MM.1S (cell line): ENCODE measurements at regions not wholly inside any gene's neighbourhood (a gene's known extent, or its start where the extent isn't known, plus 50 kb on each side); places are given as distances from the start of the nearest gene placed in this dataset.

Experiments
- DNase-seq: peaks from one replicate; pipeline ENCODE4 v3.0.0-alpha.2; 2015
- H2AFZ ChIP-seq: fragments of 300-600 bp; sonication (generic); 2 replicates; pipeline ENCODE4 v1.6.0; 2016; ENCODE audit warnings: antibody characterized with exemption, low read length
- H3F3A ChIP-seq: fragments of 300-600 bp; sonication (generic); 2 replicates; pipeline ENCODE4 v1.6.1; 2016; ENCODE audit warnings: mild to moderate bottlenecking, antibody characterized with exemption, low read length, moderate library complexity, mixed read lengths; ENCODE audit not compliant: insufficient read depth
- H3K27ac ChIP-seq: fragments of 300-600 bp; sonication (generic); 2 replicates; pipeline ENCODE4 v1.5.1; 2016; ENCODE audit warnings: mild to moderate bottlenecking, low read length
- H3K27me3 ChIP-seq: fragments of 300-600 bp; sonication (generic); replicated peaks from 2 replicates; pipeline ENCODE4 v1.6.0; 2016; ENCODE audit warnings: low read length; ENCODE audit not compliant: insufficient read depth
- H3K36me3 ChIP-seq: fragments of 300-600 bp; sonication (generic); replicated peaks from 2 replicates; pipeline ENCODE4 v1.6.1; 2016; ENCODE audit warnings: mild to moderate bottlenecking, low read length, mixed read lengths; ENCODE audit not compliant: insufficient read depth
- H3K4me1 ChIP-seq: fragments of 300-600 bp; sonication (generic); 2 replicates; pipeline ENCODE4 v1.6.1; 2016; ENCODE audit warnings: low read length, mixed read lengths
- H3K4me2 ChIP-seq: fragments of 300-600 bp; sonication (generic); 2 replicates; pipeline ENCODE4 v1.6.0; 2016; ENCODE audit warnings: low read depth, low read length
- H3K4me3 ChIP-seq: fragments of 300-600 bp; sonication (generic); 2 replicates; pipeline ENCODE4 v1.5.1; 2016; ENCODE audit warnings: low read length, mixed read lengths
- H3K79me2 ChIP-seq: fragments of 300-600 bp; sonication (generic); 2 replicates; pipeline ENCODE4 v1.6.1; 2016; ENCODE audit warnings: mixed run types, low read length, mixed read lengths
- H3K9ac ChIP-seq: fragments of 300-600 bp; sonication (generic); 2 replicates; pipeline ENCODE4 v1.6.1; 2016; ENCODE audit warnings: low read length, mixed read lengths
- H3K9me2 ChIP-seq: fragments of 300-600 bp; sonication (generic); replicated peaks from 2 replicates; pipeline ENCODE4 v1.6.1; 2016; ENCODE audit warnings: mild to moderate bottlenecking, low read length, mixed read lengths; ENCODE audit not compliant: insufficient read depth
- H3K9me3 ChIP-seq: fragments of 300-600 bp; sonication (generic); replicated peaks from 2 replicates; pipeline ENCODE4 v1.6.1; 2016; ENCODE audit warnings: mild to moderate bottlenecking, low read length, mixed read lengths; ENCODE audit not compliant: insufficient read depth
- H4K20me1 ChIP-seq: fragments of 300-600 bp; sonication (generic); 2 replicates; pipeline ENCODE4 v1.6.1; 2016; ENCODE audit warnings: mild to moderate bottlenecking, low read length, moderate library complexity, mixed read lengths; ENCODE audit not compliant: insufficient read depth
- EZH2 ChIP-seq: fragments of 300-600 bp; sonication (generic); optimal IDR thresholded peaks from 2 replicates; pipeline ENCODE3; 2017; ENCODE audit warnings: low read depth, mild to moderate bottlenecking, antibody characterized with exemption, low read length, mixed read lengths
- EZH2phosphoT487 ChIP-seq: fragments of 300-600 bp; sonication (generic); IDR thresholded peaks from 2 replicates; pipeline ENCODE4 v1.6.1; 2018; ENCODE audit warnings: antibody characterized with exemption, low read length
- TF ChIP-seq, protein P1 (sequence below): fragments of 300-600 bp; sonication (generic); IDR thresholded peaks from 2 replicates; pipeline ENCODE4 v1.5.1; 2016; ENCODE audit warnings: antibody characterized with exemption, low read length, mixed read lengths

- no peaks in the 10 kb centered on the region for H3K36me3 ChIP-seq
- no peak overlapping the region for H3K4me3 ChIP-seq
Measured at GRCh38 chr16:82470620-82471152, 156.1 kb upstream of the CDH13 start.

GRCh38 chr16:82470016-82470415, 156.8 kb upstream of the CDH13 start:
- TF ChIP-seq, protein P1, sequence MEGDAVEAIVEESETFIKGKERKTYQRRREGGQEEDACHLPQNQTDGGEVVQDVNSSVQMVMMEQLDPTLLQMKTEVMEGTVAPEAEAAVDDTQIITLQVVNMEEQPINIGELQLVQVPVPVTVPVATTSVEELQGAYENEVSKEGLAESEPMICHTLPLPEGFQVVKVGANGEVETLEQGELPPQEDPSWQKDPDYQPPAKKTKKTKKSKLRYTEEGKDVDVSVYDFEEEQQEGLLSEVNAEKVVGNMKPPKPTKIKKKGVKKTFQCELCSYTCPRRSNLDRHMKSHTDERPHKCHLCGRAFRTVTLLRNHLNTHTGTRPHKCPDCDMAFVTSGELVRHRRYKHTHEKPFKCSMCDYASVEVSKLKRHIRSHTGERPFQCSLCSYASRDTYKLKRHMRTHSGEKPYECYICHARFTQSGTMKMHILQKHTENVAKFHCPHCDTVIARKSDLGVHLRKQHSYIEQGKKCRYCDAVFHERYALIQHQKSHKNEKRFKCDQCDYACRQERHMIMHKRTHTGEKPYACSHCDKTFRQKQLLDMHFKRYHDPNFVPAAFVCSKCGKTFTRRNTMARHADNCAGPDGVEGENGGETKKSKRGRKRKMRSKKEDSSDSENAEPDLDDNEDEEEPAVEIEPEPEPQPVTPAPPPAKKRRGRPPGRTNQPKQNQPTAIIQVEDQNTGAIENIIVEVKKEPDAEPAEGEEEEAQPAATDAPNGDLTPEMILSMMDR, result no peak
- TF ChIP-seq EZH2 (no peak), EZH2phosphoT487 (no peak)

More at GRCh38 chr16:82470620-82471152, 156.1 kb upstream of the CDH13 start:
- no peaks in the 10 kb centered on the region for H3K9me2 ChIP-seq
- H2AFZ ChIP-seq, result no peak overlapping the region
- H3K27ac ChIP-seq, result no peak overlapping the region
- no peaks in the 10 kb centered on the region for H3K27me3 ChIP-seq
- H4K20me1 ChIP-seq, result no peaks in the 10 kb centered on the region
- no peaks in the 10 kb centered on the region for H3K9me3 ChIP-seq
- H3F3A ChIP-seq, result no peaks in the 10 kb centered on the region
- H3K9ac ChIP-seq, result no peak overlapping the region
- H3K79me2 ChIP-seq, result no peaks in the 10 kb centered on the region
- DNase-seq, result no peak
- no peak for TF ChIP-seq EZH2phosphoT487
- TF ChIP-seq EZH2, result no peak
- TF ChIP-seq, protein P1, result no peak
- no peaks in the 10 kb centered on the region for H3K4me1 ChIP-seq
- H3K4me2 ChIP-seq, result no peak overlapping the region

DNA sequence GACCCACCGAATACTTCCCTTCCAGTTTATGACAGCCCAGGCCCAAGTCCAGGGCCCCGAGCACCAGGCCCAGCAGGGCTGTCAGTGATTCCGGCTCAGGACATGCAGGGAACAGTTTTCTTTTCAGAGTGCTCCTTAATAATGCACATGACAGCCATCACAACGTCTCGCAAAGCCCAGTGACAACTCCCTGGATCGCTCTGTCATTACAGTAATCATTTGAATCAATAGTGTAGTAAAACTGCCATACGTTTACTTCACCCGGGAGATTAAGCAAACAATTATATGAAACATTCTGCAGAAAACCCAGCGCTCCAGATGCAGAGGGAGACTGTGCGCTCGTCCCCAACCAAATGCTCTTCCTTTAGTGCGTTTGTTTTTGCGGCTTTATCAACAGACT, 162.6 kb upstream of the CDH13 start:
- Histone ChIP-seq H3K27ac (no peak overlapping the region), H3K27me3 (no peaks in the 10 kb centered on the region), H3K9ac (no peak overlapping the region), H3K9me3 (no peaks in the 10 kb centered on the region), H3K4me3 (no peak overlapping the region), H2AFZ (no peak overlapping the region), H3K4me1 (no peaks in the 10 kb centered on the region), H3K9me2 (no peaks in the 10 kb centered on the region), H3K79me2 (no peaks in the 10 kb centered on the region), H3K36me3 (no peaks in the 10 kb centered on the region), H3K4me2 (no peak overlapping the region), H4K20me1 (no peaks in the 10 kb centered on the region), H3F3A (no peaks in the 10 kb centered on the region)
- DNase-seq, result no peak
- TF ChIP-seq, protein P1, result no peak
- TF ChIP-seq EZH2, result no peak

More at GRCh38 chr16:82470016-82470415, 156.8 kb upstream of the CDH13 start:
- no peak overlapping the region for H3K9ac ChIP-seq
- no peaks in the 10 kb centered on the region for H3K9me3 ChIP-seq
- no peak overlapping the region for H2AFZ ChIP-seq
- H3K36me3 ChIP-seq, result no peaks in the 10 kb centered on the region
- H3K4me2 ChIP-seq, result no peak overlapping the region
- no peak overlapping the region for H3K27ac ChIP-seq
- no peak overlapping the region for H3K4me3 ChIP-seq
- no peaks in the 10 kb centered on the region for H3K9me2 ChIP-seq
- H4K20me1 ChIP-seq, result no peaks in the 10 kb centered on the region
- no peaks in the 10 kb centered on the region for H3K27me3 ChIP-seq
- no peak for DNase-seq
- H3K79me2 ChIP-seq, result no peaks in the 10 kb centered on the region
- H3K4me1 ChIP-seq, result no peaks in the 10 kb centered on the region
- no peaks in the 10 kb centered on the region for H3F3A ChIP-seq
